ENCODE measurements at regions not wholly inside any gene's neighbourhood (a gene's known extent, or its start where the extent isn't known, plus 50 kb on each side); places are given as distances from the start of the nearest gene placed in this dataset.

DNA sequence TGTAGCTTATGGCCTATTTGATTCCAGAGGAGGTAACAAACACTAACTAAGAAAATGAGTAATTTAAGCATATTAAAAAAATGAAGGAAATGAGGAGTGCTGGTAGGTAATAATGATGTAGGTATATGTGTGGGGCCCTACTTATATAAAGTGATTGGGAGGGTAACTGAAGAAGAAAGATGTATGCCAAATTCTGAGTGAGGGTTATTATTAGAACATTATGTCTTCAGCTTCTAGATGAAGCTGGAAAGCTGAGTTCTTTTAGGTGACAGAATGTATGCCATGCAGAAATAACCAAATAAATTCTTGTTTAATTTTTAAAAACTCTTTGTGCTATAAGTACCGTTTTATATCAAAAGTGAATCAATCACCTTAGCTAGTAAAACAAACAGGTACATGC, 479.6 kb upstream of the TENM4 start:
- H3K27ac ChIP-seq (ENCODE audit: low read length), result no peak overlapping the region

DNA sequence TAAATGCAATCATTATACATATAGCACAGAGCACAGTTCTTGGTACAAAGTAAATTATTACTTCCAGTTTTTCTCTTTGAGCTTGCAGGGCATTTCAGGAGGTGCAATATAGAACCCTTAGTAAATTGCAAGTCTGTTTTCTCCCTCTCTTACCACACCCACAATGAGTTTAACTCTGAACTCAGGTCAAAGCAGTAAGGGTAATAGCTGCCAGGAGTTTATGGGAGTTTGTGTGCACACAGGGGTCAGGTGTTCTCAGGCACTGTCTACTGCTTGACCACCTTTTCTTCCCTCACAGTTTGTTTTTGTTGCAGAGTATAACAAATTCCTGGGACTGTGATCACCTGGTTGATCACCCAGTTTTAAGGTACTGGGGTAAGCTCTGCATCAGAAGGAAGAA, 478.5 kb upstream of the TENM4 start:
- no peak overlapping the region for H3K4me3 ChIP-seq (ENCODE audit: low read depth in 1 of 2, low read length in 2 of 2)
- H3K4me1 ChIP-seq (ENCODE audit: control insufficient read depth in 1 of 2, insufficient read depth in 2 of 2, low read length in 2 of 2), result no peaks in the 10 kb centered on the region
- H3K36me3 ChIP-seq (ENCODE audit: control insufficient read depth in 1 of 2, insufficient read depth in 2 of 2, low read length in 2 of 2), result no peaks in the 10 kb centered on the region
- no peaks in the 10 kb centered on the region for H3K27me3 ChIP-seq (ENCODE audit: low read depth, low read length)
- H3K27ac ChIP-seq (ENCODE audit: low read length), result no peak overlapping the region
- no peaks in the 10 kb centered on the region for H3K9me3 ChIP-seq (ENCODE audit: control insufficient read depth in 1 of 2, low read length in 2 of 2)

More for the DNA sequence above, 479.6 kb upstream of the TENM4 start:
- no peaks in the 10 kb centered on the region for H3K4me1 ChIP-seq (ENCODE audit: control insufficient read depth in 1 of 2, insufficient read depth in 2 of 2, low read length in 2 of 2)
- no peaks in the 10 kb centered on the region for H3K36me3 ChIP-seq (ENCODE audit: control insufficient read depth in 1 of 2, insufficient read depth in 2 of 2, low read length in 2 of 2)
- no peaks in the 10 kb centered on the region for H3K27me3 ChIP-seq (ENCODE audit: low read depth, low read length)
- H3K9me3 ChIP-seq (ENCODE audit: control insufficient read depth in 1 of 2, low read length in 2 of 2), result no peaks in the 10 kb centered on the region
- no peak overlapping the region for H3K4me3 ChIP-seq (ENCODE audit: low read depth in 1 of 2, low read length in 2 of 2)

DNA sequence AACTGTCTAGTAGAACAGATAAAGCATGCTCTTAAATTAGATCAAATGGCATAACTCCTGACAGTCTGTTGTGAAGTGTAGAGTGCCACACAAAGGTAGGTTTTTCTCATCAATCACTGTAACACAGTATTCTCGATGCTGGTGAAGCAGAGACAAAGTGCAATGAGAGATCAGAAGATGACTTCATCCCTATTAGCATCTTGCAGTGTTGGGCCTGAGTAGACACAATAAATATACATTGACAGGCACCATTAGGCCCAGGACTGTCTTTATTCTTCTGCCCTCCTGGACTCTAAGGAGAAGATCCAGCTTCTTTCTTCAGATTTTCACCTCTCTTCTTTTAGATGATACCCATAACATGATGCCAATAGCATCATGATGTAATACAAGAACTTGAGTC, 478.0 kb upstream of the TENM4 start:
- no peaks in the 10 kb centered on the region for H3K36me3 ChIP-seq (ENCODE audit: control insufficient read depth in 1 of 2, insufficient read depth in 2 of 2, low read length in 2 of 2)
- no peak overlapping the region for H3K4me3 ChIP-seq (ENCODE audit: low read depth in 1 of 2, low read length in 2 of 2)
- H3K27me3 ChIP-seq (ENCODE audit: low read depth, low read length), result no peaks in the 10 kb centered on the region
- no peaks in the 10 kb centered on the region for H3K9me3 ChIP-seq (ENCODE audit: control insufficient read depth in 1 of 2, low read length in 2 of 2)
- no peak overlapping the region for H3K27ac ChIP-seq (ENCODE audit: low read length)
- H3K4me1 ChIP-seq (ENCODE audit: control insufficient read depth in 1 of 2, insufficient read depth in 2 of 2, low read length in 2 of 2), result no peaks in the 10 kb centered on the region

DNA sequence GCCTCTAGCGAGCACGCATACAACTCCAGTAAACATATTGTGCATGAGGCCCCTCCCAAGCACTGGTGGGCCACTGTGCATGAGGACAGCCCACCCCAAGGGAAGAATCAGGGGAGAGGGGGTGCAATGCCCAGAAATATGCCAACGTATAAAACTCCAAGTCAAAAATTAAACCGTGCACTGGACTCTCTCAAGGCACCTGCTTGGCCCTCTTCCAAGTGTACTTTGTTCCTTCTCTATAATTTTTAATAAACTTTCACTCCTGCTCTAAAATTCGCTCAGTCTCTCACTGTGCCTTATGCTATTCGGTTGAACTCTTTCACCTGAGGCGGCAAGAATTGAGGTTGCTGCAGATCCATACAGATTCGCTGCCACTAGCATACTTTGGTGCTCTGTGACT, 465.3 kb upstream of the TENM4 start:
- H3K27ac ChIP-seq (ENCODE audit: low read length), result no peak overlapping the region
- H3K4me3 ChIP-seq (ENCODE audit: low read depth in 1 of 2, low read length in 2 of 2), result no peak overlapping the region
- H3K9me3 ChIP-seq (ENCODE audit: control insufficient read depth in 1 of 2, low read length in 2 of 2), result peaks cover 0 to 5% of the 10 kb centered on the region in 2 donors
- no peaks in the 10 kb centered on the region for H3K4me1 ChIP-seq (ENCODE audit: control insufficient read depth in 1 of 2, insufficient read depth in 2 of 2, low read length in 2 of 2)
- H3K36me3 ChIP-seq (ENCODE audit: control insufficient read depth in 1 of 2, insufficient read depth in 2 of 2, low read length in 2 of 2), result no peaks in the 10 kb centered on the region
- no peaks in the 10 kb centered on the region for H3K27me3 ChIP-seq (ENCODE audit: low read depth, low read length)

DNA sequence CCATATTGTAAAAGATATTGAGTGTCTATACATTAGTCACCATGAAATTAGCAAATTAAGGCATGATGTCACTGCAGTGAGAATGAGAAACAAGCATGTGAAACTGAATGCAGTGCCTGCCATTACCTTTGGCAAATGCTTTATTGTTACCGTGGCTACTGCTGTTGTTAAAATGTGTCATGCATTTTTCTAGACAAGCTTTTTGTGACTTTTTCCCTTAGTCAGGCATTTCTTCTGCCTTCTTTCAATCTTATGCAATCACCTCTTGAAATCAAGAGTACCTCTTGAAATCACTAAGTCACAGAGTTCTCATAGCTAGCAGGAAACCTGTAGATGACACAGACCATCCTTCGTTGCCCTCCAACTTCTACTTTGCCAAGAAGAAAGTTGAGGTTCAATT, 461.7 kb upstream of the TENM4 start:
- H3K9me3 ChIP-seq (ENCODE audit: control insufficient read depth in 1 of 2, low read length in 2 of 2), result no peaks in the 10 kb centered on the region
- no peak overlapping the region for H3K4me3 ChIP-seq (ENCODE audit: low read depth in 1 of 2, low read length in 2 of 2)
- no peaks in the 10 kb centered on the region for H3K36me3 ChIP-seq (ENCODE audit: control insufficient read depth in 1 of 2, insufficient read depth in 2 of 2, low read length in 2 of 2)
- H3K4me1 ChIP-seq (ENCODE audit: control insufficient read depth in 1 of 2, insufficient read depth in 2 of 2, low read length in 2 of 2), result no peaks in the 10 kb centered on the region
- H3K27me3 ChIP-seq (ENCODE audit: low read depth, low read length), result no peaks in the 10 kb centered on the region
- no peak overlapping the region for H3K27ac ChIP-seq (ENCODE audit: low read length)

DNA sequence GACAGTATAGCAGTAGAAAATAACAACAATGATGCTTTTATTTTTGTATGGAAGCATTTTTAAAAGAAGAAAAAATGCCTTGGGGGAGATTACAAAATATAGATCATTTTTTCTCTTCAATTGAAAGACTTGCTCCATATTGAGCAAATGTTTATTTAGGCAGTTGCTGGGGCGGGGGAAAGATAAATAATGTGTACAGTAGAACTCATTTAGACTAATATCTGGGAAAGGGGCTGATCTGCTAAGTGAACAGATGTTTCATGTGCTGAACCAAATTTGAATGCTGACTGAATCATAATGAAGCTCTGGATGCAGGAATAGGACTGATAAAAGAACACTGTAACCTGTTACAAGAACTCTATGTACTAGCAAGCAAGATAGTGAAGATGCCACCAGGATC, 457.1 kb upstream of the TENM4 start:
- no peak overlapping the region for H3K4me3 ChIP-seq (ENCODE audit: low read depth in 1 of 2, low read length in 2 of 2)
- no peaks in the 10 kb centered on the region for H3K9me3 ChIP-seq (ENCODE audit: control insufficient read depth in 1 of 2, low read length in 2 of 2)
- no peak overlapping the region for H3K27ac ChIP-seq (ENCODE audit: low read length)
- no peaks in the 10 kb centered on the region for H3K36me3 ChIP-seq (ENCODE audit: control insufficient read depth in 1 of 2, insufficient read depth in 2 of 2, low read length in 2 of 2)
- H3K4me1 ChIP-seq (ENCODE audit: control insufficient read depth in 1 of 2, insufficient read depth in 2 of 2, low read length in 2 of 2), result no peaks in the 10 kb centered on the region
- H3K27me3 ChIP-seq (ENCODE audit: low read depth, low read length), result no peaks in the 10 kb centered on the region

DNA sequence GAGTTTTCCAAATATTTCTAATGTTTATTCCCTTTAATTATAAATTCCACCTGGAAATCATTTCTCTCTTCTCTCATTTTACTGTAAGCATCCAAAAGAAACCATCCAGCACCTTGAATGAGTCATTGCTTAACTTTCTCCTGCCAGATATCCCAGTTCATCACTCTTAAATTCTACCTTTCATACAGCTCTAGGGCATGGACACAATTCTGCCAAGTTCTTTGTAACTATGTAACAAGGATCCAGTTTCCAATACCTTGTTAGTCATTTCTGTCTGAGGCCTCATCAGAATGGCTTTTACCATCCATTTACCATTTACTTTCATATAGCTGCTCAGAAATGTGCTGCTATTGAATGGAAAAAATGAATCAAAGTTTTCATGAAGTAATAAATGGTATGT, 455.4 kb upstream of the TENM4 start:
- Histone ChIP-seq H3K9me3 (ENCODE audit: control insufficient read depth in 1 of 2, low read length in 2 of 2) (no peaks in the 10 kb centered on the region), H3K4me3 (ENCODE audit: low read depth in 1 of 2, low read length in 2 of 2) (no peak overlapping the region), H3K27ac (ENCODE audit: low read length) (no peak overlapping the region), H3K4me1 (ENCODE audit: control insufficient read depth in 1 of 2, insufficient read depth in 2 of 2, low read length in 2 of 2) (no peaks in the 10 kb centered on the region), H3K27me3 (ENCODE audit: low read depth, low read length) (no peaks in the 10 kb centered on the region), H3K36me3 (ENCODE audit: control insufficient read depth in 1 of 2, insufficient read depth in 2 of 2, low read length in 2 of 2) (no peaks in the 10 kb centered on the region)

DNA sequence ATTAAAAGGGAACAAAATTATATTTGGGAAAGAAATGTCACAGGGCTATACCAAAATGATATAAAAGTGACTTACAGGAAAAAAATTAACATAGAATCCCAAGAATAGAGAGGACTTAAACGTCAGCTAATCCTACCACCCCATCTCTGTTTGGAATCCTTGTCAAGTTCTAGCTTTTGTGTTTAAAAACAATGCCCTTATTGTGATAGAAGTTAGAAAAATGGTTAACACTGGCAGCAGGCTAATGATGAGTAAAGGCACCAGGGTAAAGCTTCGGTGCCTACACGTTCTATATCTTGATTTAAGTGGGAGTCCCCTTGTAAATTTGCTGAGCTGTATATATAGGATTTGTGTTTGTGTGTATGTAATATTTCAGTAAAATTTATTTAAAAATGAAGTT, 453.3 kb upstream of the TENM4 start:
- Histone ChIP-seq H3K27me3 (ENCODE audit: low read depth, low read length) (no peaks in the 10 kb centered on the region), H3K9me3 (ENCODE audit: control insufficient read depth in 1 of 2, low read length in 2 of 2) (no peaks in the 10 kb centered on the region), H3K4me1 (ENCODE audit: control insufficient read depth in 1 of 2, insufficient read depth in 2 of 2, low read length in 2 of 2) (no peaks in the 10 kb centered on the region), H3K4me3 (ENCODE audit: low read depth in 1 of 2, low read length in 2 of 2) (no peak overlapping the region), H3K36me3 (ENCODE audit: control insufficient read depth in 1 of 2, insufficient read depth in 2 of 2, low read length in 2 of 2) (no peaks in the 10 kb centered on the region), H3K27ac (ENCODE audit: low read length) (no peak overlapping the region)

DNA sequence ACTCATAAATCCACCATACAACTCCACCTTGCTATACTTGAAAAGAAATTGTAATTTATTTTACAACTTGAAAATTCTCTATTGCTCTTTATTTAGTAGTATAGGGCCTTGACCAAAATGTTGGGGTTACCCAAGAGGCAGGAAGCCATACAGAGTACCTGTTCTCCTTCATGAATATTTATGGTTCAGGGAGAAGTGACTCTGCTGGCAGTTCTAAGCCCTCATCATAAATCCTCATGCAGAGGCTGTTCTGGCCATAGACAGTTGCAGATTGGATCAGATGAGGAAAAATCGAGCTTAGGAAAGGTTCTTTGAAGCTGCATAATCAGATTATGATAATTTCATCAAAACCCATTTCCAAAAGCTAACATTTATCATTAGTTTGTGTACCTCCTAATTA, 449.4 kb upstream of the TENM4 start:
- Histone ChIP-seq H3K27ac (ENCODE audit: low read length) (no peak overlapping the region), H3K36me3 (ENCODE audit: control insufficient read depth in 1 of 2, insufficient read depth in 2 of 2, low read length in 2 of 2) (no peaks in the 10 kb centered on the region), H3K27me3 (ENCODE audit: low read depth, low read length) (no peaks in the 10 kb centered on the region), H3K4me1 (ENCODE audit: control insufficient read depth in 1 of 2, insufficient read depth in 2 of 2, low read length in 2 of 2) (no peaks in the 10 kb centered on the region), H3K9me3 (ENCODE audit: control insufficient read depth in 1 of 2, low read length in 2 of 2) (no peaks in the 10 kb centered on the region), H3K4me3 (ENCODE audit: low read depth in 1 of 2, low read length in 2 of 2) (no peak overlapping the region)

DNA sequence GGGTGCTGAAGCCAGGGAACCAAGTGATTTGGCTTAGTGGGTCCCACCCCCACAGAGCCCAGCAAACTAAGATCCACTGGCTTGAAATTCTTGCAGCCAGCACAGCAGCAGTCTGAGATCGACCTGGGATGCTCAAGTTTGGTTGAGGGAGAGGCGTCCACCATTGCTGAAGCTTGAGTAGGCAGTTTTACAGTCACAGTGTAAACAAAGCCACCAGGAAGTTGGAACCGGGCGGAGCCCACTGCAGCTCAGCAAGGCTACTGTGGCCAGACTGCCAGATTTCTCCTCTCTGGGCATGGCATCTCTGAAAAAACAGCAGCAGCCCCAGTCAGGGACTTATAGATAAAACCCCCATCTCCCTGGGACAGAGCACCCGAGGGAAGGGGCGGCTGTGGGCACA, 424.1 kb upstream of the TENM4 start:
- H3K27ac ChIP-seq (ENCODE audit: low read length), result no peak overlapping the region
- no peaks in the 10 kb centered on the region for H3K4me1 ChIP-seq (ENCODE audit: control insufficient read depth in 1 of 2, insufficient read depth in 2 of 2, low read length in 2 of 2)
- peaks cover 0 to 3% of the 10 kb centered on the region in 2 donors for H3K9me3 ChIP-seq (ENCODE audit: control insufficient read depth in 1 of 2, low read length in 2 of 2)
- no peak overlapping the region for H3K4me3 ChIP-seq (ENCODE audit: low read depth in 1 of 2, low read length in 2 of 2)
- no peaks in the 10 kb centered on the region for H3K36me3 ChIP-seq (ENCODE audit: control insufficient read depth in 1 of 2, insufficient read depth in 2 of 2, low read length in 2 of 2)
- no peaks in the 10 kb centered on the region for H3K27me3 ChIP-seq (ENCODE audit: low read depth, low read length)

DNA sequence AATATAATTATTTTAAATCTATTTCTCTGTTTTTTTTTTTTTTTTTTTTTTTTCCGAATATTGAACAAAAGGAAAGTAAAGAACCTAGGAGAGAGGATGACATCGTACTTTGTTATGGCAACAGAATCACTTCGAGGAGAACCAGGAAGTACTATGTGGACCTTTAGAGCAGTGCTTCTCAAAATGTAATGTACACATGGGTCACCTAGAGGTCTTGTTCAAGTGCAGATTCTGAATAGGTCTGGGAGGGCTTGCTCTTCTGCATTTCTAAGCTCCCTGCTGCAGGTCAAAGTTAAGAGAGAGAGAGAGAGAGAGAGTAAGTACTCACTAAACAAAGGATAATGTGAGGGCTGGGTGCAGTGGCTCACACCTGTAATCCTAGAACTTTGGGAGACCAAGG, 419.5 kb upstream of the TENM4 start:
- no peak overlapping the region for H3K4me3 ChIP-seq (ENCODE audit: low read depth in 1 of 2, low read length in 2 of 2)
- no peak overlapping the region for H3K27ac ChIP-seq (ENCODE audit: low read length)
- no peaks in the 10 kb centered on the region for H3K27me3 ChIP-seq (ENCODE audit: low read depth, low read length)
- H3K36me3 ChIP-seq (ENCODE audit: control insufficient read depth in 1 of 2, insufficient read depth in 2 of 2, low read length in 2 of 2), result no peaks in the 10 kb centered on the region
- H3K9me3 ChIP-seq (ENCODE audit: control insufficient read depth in 1 of 2, low read length in 2 of 2), result no peaks in the 10 kb centered on the region
- H3K4me1 ChIP-seq (ENCODE audit: control insufficient read depth in 1 of 2, insufficient read depth in 2 of 2, low read length in 2 of 2), result no peaks in the 10 kb centered on the region

DNA sequence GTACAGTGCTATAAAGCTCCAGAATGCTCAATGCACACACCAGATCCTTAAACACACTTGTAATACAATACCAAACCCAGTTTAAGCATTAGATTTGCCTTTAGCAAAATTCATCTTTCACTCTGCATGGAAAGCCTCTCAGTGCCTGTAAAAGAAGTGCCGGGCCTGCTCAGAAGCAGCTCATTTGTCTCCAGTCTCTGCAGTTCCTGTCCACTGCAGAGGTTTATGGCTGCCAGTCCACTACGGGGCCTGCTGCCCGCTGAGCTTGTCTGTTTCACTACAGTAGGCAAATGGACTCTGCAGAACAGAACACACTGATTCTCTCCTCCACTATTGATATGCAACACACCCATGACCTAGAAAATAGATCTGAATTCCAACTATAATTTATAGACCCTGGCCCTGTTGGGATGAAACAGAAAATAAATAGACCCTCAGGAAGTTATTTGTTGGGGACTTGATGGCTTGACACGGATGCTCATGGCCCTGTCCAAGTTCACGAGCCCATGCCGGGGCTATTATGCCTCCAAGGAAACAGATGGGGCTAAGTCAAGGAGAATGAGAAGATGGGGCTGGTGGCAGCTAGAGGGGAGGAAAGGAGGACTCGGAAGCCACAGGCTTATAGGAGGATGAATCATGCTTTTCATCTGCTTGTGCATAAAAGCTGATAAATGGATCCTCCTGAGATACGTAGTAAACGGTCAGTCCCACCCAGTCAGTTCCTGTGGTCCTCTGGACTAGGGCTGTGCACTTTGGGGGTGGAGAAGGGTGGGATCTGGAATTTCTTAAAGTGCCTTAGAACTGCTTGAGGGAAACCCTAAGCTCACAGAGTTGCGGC, 416.8 kb upstream of the TENM4 start:
- H3K4me3 ChIP-seq (ENCODE audit: low read depth in 1 of 2, low read length in 2 of 2), result no peak overlapping the region
- no peaks in the 10 kb centered on the region for H3K9me3 ChIP-seq (ENCODE audit: control insufficient read depth in 1 of 2, low read length in 2 of 2)
- no peak overlapping the region for H3K27ac ChIP-seq (ENCODE audit: low read length)
- no peaks in the 10 kb centered on the region for H3K27me3 ChIP-seq (ENCODE audit: low read depth, low read length)
- no peaks in the 10 kb centered on the region for H3K36me3 ChIP-seq (ENCODE audit: control insufficient read depth in 1 of 2, insufficient read depth in 2 of 2, low read length in 2 of 2)
- H3K4me1 ChIP-seq (ENCODE audit: control insufficient read depth in 1 of 2, insufficient read depth in 2 of 2, low read length in 2 of 2), result no peaks in the 10 kb centered on the region

Measured in muscle layer of duodenum (tissue), 2 donors.